ENCODE measurements at regions not wholly inside any gene's neighbourhood (a gene's known extent, or its start where the extent isn't known, plus 50 kb on each side); places are given as distances from the start of the nearest gene placed in this dataset.

GRCh38 chr18:78698914-78699313 is 280.7 kb upstream of the SALL3 start:
- TF ChIP-seq CTCF (IDR thresholded peaks at IDR 0.05; ENCODE audit: low read depth, low read length), result no peak
- TF ChIP-seq EZH2phosphoT487 (IDR thresholded peaks at IDR 0.05; ENCODE audit: low read depth), result no peak
